AG10803 (cell line): ENCODE measurements at regions not wholly inside any gene's neighbourhood (a gene's known extent, or its start where the extent isn't known, plus 50 kb on each side); places are given as distances from the start of the nearest gene placed in this dataset.

Experiments used
- DNase-seq: peaks from one replicate; pipeline ENCODE4 v3.0.0; 2010; ENCODE audit warnings: low read depth
- H3K4me3 ChIP-seq: 2 replicates; pipeline ENCODE4 v1.5.1; 2011; ENCODE audit warnings: mild to moderate bottlenecking, low read length, control low read depth
- TF ChIP-seq, protein P1 (sequence below): conservative IDR thresholded peaks from 2 replicates; pipeline ENCODE4 v1.5.1; 2011; ENCODE audit warnings: mild to moderate bottlenecking, low read length, control low read depth, inconsistent platforms

- TF ChIP-seq, protein P1, sequence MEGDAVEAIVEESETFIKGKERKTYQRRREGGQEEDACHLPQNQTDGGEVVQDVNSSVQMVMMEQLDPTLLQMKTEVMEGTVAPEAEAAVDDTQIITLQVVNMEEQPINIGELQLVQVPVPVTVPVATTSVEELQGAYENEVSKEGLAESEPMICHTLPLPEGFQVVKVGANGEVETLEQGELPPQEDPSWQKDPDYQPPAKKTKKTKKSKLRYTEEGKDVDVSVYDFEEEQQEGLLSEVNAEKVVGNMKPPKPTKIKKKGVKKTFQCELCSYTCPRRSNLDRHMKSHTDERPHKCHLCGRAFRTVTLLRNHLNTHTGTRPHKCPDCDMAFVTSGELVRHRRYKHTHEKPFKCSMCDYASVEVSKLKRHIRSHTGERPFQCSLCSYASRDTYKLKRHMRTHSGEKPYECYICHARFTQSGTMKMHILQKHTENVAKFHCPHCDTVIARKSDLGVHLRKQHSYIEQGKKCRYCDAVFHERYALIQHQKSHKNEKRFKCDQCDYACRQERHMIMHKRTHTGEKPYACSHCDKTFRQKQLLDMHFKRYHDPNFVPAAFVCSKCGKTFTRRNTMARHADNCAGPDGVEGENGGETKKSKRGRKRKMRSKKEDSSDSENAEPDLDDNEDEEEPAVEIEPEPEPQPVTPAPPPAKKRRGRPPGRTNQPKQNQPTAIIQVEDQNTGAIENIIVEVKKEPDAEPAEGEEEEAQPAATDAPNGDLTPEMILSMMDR: no peak
- DNase-seq: no peak
- no peak overlapping the region for H3K4me3 ChIP-seq
Measured at GRCh38 chr22:48690583-48691317, 1136.9 kb downstream of the BRD1 start.

- TF ChIP-seq, protein P1: no peak
- no peak overlapping the region for H3K4me3 ChIP-seq
- DNase-seq: no peak
Measured at GRCh38 chr22:48689206-48689605, 1138.5 kb downstream of the BRD1 start.

- no peak for DNase-seq
- no peak overlapping the region for H3K4me3 ChIP-seq
- TF ChIP-seq, protein P1: no peak
Measured at GRCh38 chr22:48688366-48688765, 1139.3 kb downstream of the BRD1 start.

GRCh38 chr22:48687606-48688005 is 1140.1 kb downstream of the BRD1 start:
- TF ChIP-seq, protein P1: no peak
- no peak overlapping the region for H3K4me3 ChIP-seq
- no peak for DNase-seq

GRCh38 chr22:48686694-48687302 is 1140.9 kb downstream of the BRD1 start:
- no peak overlapping the region for H3K4me3 ChIP-seq
- TF ChIP-seq, protein P1: no peak
- DNase-seq: no peak

DNA sequence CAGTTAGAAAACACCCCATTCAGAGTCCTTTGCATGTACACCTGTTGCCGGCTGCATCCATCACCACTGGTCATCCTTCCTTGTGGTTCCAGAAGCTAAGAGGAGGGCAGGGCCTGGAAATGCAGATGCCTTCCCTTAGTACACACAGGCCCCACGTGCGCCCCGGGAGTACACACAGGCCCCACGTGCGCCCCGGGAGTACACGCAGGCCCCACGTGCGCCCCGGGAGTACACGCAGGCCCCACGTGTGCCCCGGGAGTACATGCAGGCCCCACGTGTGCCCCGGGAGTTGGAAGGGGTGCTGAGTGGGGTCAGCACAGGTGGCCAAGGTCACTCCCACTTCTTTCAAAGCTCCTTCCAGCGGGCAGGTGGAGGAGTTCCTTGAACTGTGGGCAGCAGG is 1141.9 kb downstream of the BRD1 start:
- no peak for DNase-seq
- TF ChIP-seq, protein P1: no peak
- no peak overlapping the region for H3K4me3 ChIP-seq

- DNase-seq: no peak
- no peak overlapping the region for H3K4me3 ChIP-seq
- TF ChIP-seq, protein P1: no peak
Measured at GRCh38 chr22:48683640-48684039, 1144.0 kb downstream of the BRD1 start.
